ENCODE measurements at regions not wholly inside any gene's neighbourhood (a gene's known extent, or its start where the extent isn't known, plus 50 kb on each side); places are given as distances from the start of the nearest gene placed in this dataset.

- Histone ChIP-seq H2AFZ (ENCODE audit: low read depth, low read length) (no peak overlapping the region), H3K4me1 (ENCODE audit: control insufficient read depth, extremely low read depth, insufficient read depth, low read length) (no peaks in the 10 kb centered on the region), H3K9ac (replicated peaks; ENCODE audit: extremely low read depth, insufficient read depth, low read length) (no peak overlapping the region), H3K27me3 (ENCODE audit: control insufficient read depth in 2 of 2, insufficient read depth in 2 of 2, low read length in 2 of 2) (no peaks in the 10 kb centered on the region), H3K36me3 (ENCODE audit: control insufficient read depth in 2 of 2, extremely low read depth in 1 of 2, insufficient read depth in 2 of 2, low read length in 2 of 2) (no peaks in the 10 kb centered on the region), H3K79me2 (ENCODE audit: control insufficient read depth, insufficient read depth, low read length) (no peaks in the 10 kb centered on the region), H3K9me3 (replicated peaks; ENCODE audit: control insufficient read depth, insufficient read depth, low read length) (no peaks in the 10 kb centered on the region), H3K4me3 (replicated peaks in 1 of 3; ENCODE audit: insufficient read depth in 1 of 3, low read depth in 1 of 3, low read length in 3 of 3) (no peak overlapping the region), H4K20me1 (replicated peaks; ENCODE audit: control insufficient read depth, extremely low read depth, insufficient read depth, low read length) (no peaks in the 10 kb centered on the region), H3K27ac (ENCODE audit: insufficient read depth, low read depth, low read length) (no peak overlapping the region), H3K4me2 (ENCODE audit: insufficient read depth, low read length) (no peak overlapping the region), H3K9me1 (replicated peaks; ENCODE audit: control insufficient read depth, extremely low read depth, insufficient read depth, low read length) (no peaks in the 10 kb centered on the region)
- FAIRE-seq = no peak
- BruUV-seq (replicated peaks) = no TSS peak
- TF ChIP-seq JUN (IDR thresholded peaks at IDR 0.05; ENCODE audit: borderline replicate concordance, insufficient read depth, insufficient read length, low read depth) (no peak), EZH2 (IDR thresholded peaks at IDR 0.05; ENCODE audit: borderline replicate concordance, low read depth, low read length, severe bottlenecking) (no peak), POLR2AphosphoS5 (IDR thresholded peaks at IDR 0.05; ENCODE audit: insufficient read depth, low read depth, low read length) (no peak), POLR2A (IDR thresholded peaks at IDR 0.05; ENCODE audit: low read depth, low read length) (no peak), FOS (IDR thresholded peaks at IDR 0.05; ENCODE audit: borderline replicate concordance, insufficient read depth, low read length) (no peak), CTCF (IDR thresholded peaks at IDR 0.05; ENCODE audit: extremely low read depth in 1 of 2, insufficient read depth in 1 of 2, low read depth in 1 of 2, low read length in 2 of 2) (no peak), MYC (IDR thresholded peaks at IDR 0.05; ENCODE audit: low read depth, low read length) (no peak), MAX (IDR thresholded peaks at IDR 0.05; ENCODE audit: insufficient read depth, insufficient read length) (no peak)
- ChIA-PET POLR2A (no interaction called here), CTCF (interaction anchor here (1.1 to 1.2 kb wide), 2 partner anchors 9 to 11 kb away, joined by 3 to 4 read pairs; no protein-coding TSS in a partner anchor)
- dilution Hi-C loops (cut with MboI; ENCODE audit: extremely low pct_ligation_motif_present, low sequenced_read_pairs) = no loop called here
- intact Hi-C loops (cut with micrococcal nuclease) = no loop called here
- DNase-seq (ENCODE audit: low read depth, low spot score) = no peak
Measured at GRCh38 chr4:72994670-72995069, 74.8 kb downstream of the COX18 start.
